ENCODE measurements at regions not wholly inside any gene's neighbourhood (a gene's known extent, or its start where the extent isn't known, plus 50 kb on each side); places are given as distances from the start of the nearest gene placed in this dataset.
"Not testable (repeated sequence)": the region's sequence is repeated elsewhere in the genome, so short reads cannot be mapped to it uniquely, and the experiment has no call there.

DNA sequence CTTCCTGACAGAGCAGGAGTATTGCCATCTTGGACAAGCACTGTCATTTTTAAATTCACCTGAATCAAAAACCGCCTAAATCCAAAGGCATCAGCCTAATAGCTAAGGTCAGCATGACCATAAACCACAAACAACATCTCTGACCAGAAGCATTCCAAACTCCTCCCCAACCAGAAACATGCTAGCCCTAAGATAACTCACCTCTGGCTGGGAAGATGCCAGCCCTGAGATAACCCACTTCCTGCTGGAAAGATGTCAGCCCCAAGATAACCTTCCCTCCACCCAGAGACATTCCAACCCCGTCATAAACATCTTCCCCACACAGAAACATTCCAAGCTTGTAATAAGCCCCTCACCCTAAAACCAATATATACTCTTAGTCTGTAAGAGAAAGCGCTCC lies 250.1 kb upstream of the NRP1 start:
- H3K79me2 ChIP-seq (ENCODE audit: control insufficient read depth in 1 of 2, insufficient read depth in 2 of 2, low read length in 2 of 2); H2BK20ac ChIP-seq (ENCODE audit: low read length); H4K5ac ChIP-seq (ENCODE audit: insufficient read length, low read depth, low read length); H4K8ac ChIP-seq (ENCODE audit: extremely low read depth, insufficient read depth, low read length); H2BK15ac ChIP-seq (ENCODE audit: low read length); H3K4me2 ChIP-seq (ENCODE audit: insufficient read depth in 1 of 2, low read depth in 2 of 2, low read length in 2 of 2); H3K36me3 ChIP-seq (ENCODE audit: control insufficient read depth in 2 of 4, insufficient read depth in 4 of 4, low read length in 3 of 4); H2AFZ ChIP-seq (ENCODE audit: low read length); FAIRE-seq; DNase-seq (ENCODE audit: low read depth in 1 of 2, low spot score in 2 of 2); H3K27me3 ChIP-seq (replicated peaks in 1 of 4; ENCODE audit: control insufficient read depth in 3 of 4, extremely low read depth in 1 of 4, insufficient read depth in 3 of 4, low read length in 3 of 4); POLR2A ChIA-PET (ENCODE audit: partially characterized antibody); H3K56ac ChIP-seq (replicated peaks; ENCODE audit: insufficient read length, low read depth, low read length); H3K4ac ChIP-seq (replicated peaks; ENCODE audit: insufficient read length, low read depth, low read length); H3K23ac ChIP-seq (ENCODE audit: insufficient read length); H3K79me1 ChIP-seq (ENCODE audit: low read depth, low read length); H3K18ac ChIP-seq (ENCODE audit: extremely low read depth, low read length); H4K20me1 ChIP-seq (replicated peaks in 1 of 2; ENCODE audit: control insufficient read depth in 1 of 2, insufficient read depth in 2 of 2, low read length in 2 of 2); H3K27ac ChIP-seq (ENCODE audit: low read depth, low read length); H3K23me2 ChIP-seq (ENCODE audit: low read depth, low read length); H2BK12ac ChIP-seq (ENCODE audit: low read depth, low read length); H2BK120ac ChIP-seq (replicated peaks; ENCODE audit: low read depth, low read length); H3K9ac ChIP-seq (replicated peaks in 1 of 4; ENCODE audit: extremely low read depth in 1 of 4, low read depth in 3 of 4, low read length in 3 of 4); H2AK5ac ChIP-seq (ENCODE audit: low read depth, low read length); CTCF ChIA-PET (ENCODE audit: partially characterized antibody); H3K4me1 ChIP-seq (replicated peaks in 1 of 4; ENCODE audit: control insufficient read depth in 3 of 4, insufficient read depth in 4 of 4, low read length in 3 of 4); H3K14ac ChIP-seq (ENCODE audit: insufficient read length); H2BK5ac ChIP-seq (ENCODE audit: low read depth, low read length); H3K4me3 ChIP-seq (ENCODE audit: extremely low read depth in 1 of 4, insufficient read depth in 2 of 4, low read depth in 3 of 4, low read length in 4 of 4); H4K91ac ChIP-seq (replicated peaks; ENCODE audit: insufficient read length, low read length): not testable (repeated sequence)
- 88% methylated on average over 3 of the region's 3 CpGs; no CpG with 5 or more reads in 1 of the 2 experiments for WGBS, 2 experiments (ENCODE audit: extremely low coverage in 1 of 2, insufficient coverage in 1 of 2, insufficient read length in 1 of 2, insufficient replicate concordance in 2 of 2, low coverage in 1 of 2, low lambda C conversion rate in 2 of 2, missing lambda C conversion rate in 1 of 2)
- peaks cover 9 to 18% of the 10 kb centered on the region in 2 experiments; a peak in 2 of 4 replicates for H3K9me3 ChIP-seq (ENCODE audit: insufficient read depth in 2 of 2, low read depth in 1 of 2, low read length in 1 of 2)

All from H1 (cell line).